ENCODE measurements at regions not wholly inside any gene's neighbourhood (a gene's known extent, or its start where the extent isn't known, plus 50 kb on each side); places are given as distances from the start of the nearest gene placed in this dataset.

DNA sequence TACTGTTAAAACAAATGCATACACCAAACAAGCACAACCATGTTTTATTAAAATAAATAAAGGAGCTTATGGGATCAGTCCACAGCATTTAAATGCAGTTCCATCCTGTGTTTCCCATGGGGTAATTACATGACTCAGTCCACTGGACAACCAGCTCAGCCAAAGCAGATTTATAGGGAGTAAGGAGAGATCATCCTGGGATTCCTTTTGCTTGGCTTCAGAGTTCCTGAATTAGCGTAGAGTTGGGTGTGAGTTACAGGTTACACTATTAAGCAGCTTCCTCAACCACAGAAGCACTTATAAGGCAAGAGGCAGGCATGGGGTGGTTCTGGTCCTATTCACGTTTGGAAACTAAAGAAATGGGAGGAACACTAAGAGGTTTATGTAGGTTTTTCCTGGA lies 381.1 kb upstream of the ACTBL2 start:
- DNase-seq (ENCODE audit: low read depth in 2 of 3, low spot score in 2 of 3): no peak

DNA sequence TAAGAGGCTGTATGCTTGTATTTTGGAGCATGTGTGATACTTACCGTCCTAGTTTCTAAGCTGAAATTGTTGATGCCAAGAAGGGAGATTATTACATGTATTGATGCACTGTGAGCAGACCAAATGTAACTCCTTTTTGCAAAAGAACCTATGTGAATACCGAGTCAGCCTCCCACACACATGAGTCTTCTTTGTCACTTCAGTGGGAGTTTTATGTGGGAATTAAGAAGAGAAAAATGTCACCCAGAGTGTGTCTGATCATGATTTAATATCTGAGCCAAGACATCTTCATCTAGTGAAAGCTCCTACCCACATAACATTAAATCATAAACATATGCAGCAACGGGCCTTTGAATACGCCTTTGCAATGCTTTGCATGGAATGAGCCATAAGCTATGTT lies 380.3 kb upstream of the ACTBL2 start:
- no peak for DNase-seq (ENCODE audit: low read depth in 2 of 3, low spot score in 2 of 3)

DNA sequence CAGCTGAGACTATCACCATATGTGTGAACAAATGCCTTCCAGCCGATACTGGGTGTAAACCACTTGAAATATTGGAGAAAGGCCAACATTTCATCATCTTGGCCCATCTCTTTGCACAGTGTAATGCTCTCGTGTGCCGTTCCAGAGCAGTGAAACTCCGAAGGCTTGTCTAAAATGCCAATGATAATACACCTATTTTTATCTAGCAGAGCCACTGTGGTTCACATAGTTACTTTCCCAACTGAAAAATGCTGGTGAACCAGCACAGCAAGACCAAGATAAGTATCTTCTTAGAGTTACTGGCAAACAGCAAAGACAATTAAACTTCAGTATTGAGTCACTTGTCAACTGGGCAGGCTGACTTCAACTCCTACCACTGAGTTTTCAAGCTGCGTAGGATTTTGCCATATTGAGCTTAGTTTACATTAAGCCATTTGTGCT lies 379.9 kb upstream of the ACTBL2 start:
- DNase-seq (ENCODE audit: low read depth in 2 of 3, low spot score in 2 of 3): no peak

DNA sequence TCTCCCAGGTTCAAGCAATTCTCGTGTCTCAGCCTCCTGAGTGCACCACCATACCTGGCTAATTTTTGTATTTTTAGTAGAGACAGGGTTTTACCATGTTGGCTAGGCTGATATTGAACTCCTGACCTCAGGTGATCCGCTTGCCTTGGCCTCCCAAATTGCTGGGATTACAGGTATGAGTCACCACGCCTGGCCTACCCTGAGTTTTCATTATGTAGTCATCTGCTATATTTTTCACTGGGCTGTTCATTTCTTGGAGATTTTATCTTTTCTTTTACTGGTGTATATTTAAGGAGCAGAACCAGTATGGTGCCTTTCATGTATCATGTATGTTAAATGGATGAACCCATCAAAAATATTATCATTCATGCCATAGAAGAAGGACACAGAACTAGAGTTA lies 377.0 kb upstream of the ACTBL2 start:
- no peak for DNase-seq (ENCODE audit: low read depth in 2 of 3, low spot score in 2 of 3)

DNA sequence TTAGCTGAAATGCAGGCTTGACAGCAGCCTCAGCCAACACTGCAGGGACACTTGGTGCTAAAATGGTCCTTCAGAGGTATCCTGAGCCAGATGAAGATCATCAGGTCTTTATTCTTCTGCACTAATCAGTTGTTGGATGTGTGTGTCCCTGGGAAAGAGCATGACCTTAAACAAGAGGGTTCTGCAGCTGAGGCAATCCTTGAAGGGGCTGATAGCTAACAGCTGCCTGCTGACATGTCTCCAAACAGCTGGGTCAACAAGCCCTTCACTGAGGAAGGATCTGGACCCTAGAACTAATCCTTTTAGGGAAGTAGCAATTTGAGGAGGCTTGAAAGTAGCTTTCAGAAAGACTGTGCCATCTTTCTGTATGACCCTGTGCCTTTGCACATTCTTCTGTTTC lies 376.3 kb upstream of the ACTBL2 start:
- no peak for DNase-seq (ENCODE audit: low read depth in 2 of 3, low spot score in 2 of 3)

DNA sequence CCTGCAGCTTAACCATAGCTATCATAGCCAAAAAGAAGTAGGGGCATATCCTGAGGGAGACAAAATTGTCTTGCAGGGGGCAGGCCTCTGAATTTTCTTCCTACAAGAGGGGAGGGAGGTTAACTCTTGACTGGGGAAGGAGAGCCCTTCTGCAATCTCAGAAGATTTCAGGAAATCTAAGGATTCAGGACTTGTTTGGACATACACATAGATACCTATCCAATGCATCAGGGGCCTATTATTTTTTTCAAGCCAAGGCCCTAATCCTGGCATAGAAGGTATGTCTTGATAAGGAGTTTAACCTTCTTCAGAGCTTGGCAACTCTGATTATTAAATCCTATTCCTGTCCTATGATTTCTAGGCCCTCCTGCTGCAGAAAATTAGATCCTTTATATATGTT lies 375.1 kb upstream of the ACTBL2 start:
- DNase-seq (ENCODE audit: low read depth in 2 of 3, low spot score in 2 of 3): no peak

DNA sequence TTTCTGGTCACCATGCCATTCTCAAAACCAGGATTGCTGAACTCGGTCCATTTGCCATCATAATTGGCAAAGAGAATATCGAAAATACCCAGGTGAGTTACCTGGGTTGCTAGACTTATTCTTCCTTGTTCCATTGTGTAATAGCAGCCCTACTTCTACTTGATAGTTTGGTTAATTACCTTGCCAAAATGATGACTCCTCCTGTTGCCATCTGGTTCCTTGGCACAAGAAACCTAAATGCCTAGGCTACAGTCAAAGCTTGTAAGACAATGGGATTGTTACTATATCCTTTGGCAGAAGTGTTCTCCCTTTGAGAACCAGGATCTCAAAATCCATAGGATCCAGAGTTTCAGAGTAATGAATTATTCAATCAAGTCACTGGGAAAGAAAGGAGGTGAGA lies 373.2 kb upstream of the ACTBL2 start:
- DNase-seq (ENCODE audit: low read depth in 2 of 3, low spot score in 2 of 3): no peak

DNA sequence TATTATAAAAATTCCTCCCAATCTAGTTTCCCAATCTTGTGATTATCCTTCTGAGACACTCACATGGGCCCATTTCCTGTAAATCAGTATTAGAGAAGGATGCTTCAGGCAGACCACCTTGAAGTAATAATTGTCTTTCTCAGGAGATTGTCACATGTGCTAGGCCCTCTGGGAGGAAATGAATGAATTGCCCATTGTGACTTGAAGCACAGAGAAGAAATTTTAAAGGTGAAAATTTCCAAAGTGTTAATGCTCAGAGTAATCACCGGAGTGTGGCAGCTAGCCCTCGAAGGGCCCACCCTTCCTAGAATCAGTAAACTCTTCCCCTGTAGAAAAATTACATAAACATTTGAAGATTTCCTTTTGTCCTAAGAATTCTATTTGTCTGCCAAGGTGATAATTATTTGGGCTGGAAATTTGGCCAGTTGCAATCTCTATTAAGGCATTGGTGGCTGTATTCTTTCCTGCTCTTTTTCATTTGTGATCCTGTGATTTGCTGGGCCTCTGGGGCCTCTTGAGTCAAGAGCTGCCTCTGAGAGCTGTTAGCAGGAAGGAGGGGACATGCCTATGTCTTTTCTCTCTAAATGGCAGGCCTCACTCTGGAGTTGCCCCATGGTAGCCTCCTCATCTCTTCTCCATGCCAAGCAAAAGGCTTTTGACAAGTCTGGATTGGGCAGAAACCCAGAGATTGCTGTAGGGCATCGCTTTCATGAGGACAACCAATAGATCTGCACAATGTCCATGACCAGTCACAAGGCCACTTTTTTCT lies 371.5 kb upstream of the ACTBL2 start:
- no peak for DNase-seq (ENCODE audit: low read depth in 2 of 3, low spot score in 2 of 3)

DNA sequence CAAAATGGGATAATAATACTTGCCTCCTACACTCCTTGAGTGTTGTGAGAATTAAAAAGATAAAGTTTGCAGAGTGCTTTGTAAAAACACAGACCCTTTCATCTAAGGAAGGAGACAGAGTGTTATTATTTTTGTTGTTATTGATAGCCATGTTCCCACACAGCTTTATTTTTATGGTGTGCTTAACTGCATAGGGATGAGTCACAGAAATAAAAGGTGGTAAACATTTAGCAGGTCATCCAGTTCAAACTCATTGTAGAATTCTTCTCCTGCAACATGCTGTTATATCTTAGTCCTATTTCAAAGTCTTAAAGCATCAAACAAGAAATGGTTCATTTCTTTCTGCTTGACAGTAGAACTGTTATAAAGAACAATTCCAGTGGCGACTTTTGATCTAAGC lies 367.5 kb upstream of the ACTBL2 start:
- DNase-seq (ENCODE audit: low read depth in 2 of 3, low spot score in 2 of 3): no peak

DNA sequence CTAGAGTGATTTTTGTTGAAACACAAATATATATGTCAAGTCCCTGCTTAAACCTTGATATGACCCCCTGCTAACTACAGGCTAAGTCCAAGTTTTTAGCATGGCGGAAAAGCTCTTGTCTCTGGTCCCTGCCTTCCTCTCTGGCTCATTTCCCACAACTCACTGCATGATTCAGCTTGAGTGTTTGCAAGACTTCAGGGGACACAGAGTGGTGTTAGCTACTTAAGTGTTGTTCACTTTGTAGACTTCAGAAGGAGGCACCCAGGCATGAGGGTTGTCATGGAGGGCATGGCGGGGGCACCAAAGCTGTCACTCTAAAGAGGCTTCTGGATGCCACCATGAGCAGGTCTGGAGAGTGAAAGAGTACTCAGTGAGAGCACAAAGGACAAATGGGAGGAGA lies 362.4 kb upstream of the ACTBL2 start:
- DNase-seq (ENCODE audit: low read depth in 2 of 3, low spot score in 2 of 3): no peak

DNA sequence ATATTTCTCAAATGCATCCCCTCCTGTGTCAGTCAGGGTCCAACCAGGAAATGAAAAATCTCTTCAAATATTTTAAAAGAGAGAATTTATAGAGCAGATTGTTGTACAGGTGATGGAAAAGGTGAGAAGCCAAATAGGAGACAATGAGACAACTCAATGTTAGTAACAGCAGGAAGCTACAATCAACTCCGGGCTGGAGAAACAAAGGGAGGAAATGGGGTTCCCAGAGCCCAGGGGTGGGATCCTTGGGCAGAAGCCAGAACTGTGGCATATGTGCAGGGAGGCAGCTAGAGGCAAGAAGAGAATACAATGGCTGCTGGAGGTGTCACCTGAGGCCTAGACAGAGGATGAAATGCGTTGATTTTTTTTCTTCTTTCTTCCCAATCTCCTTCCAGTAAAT lies 361.8 kb upstream of the ACTBL2 start:
- DNase-seq (ENCODE audit: low read depth in 2 of 3, low spot score in 2 of 3): no peak

DNA sequence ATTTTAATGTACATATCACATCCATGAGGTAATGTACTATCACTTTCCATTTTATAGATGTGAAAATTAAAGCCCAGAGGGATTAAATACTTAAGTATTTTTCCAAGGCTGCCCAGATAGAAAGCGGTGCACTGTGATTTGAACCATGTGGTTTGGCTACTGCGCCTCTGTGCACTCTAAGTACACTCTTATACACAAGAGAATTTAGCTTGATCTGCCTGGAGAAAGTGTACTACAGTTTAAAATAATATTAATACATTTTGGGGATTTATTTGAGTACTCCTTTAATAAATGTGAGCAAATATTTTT lies 360.4 kb upstream of the ACTBL2 start:
- no peak for DNase-seq (ENCODE audit: low read depth in 2 of 3, low spot score in 2 of 3)

DNA sequence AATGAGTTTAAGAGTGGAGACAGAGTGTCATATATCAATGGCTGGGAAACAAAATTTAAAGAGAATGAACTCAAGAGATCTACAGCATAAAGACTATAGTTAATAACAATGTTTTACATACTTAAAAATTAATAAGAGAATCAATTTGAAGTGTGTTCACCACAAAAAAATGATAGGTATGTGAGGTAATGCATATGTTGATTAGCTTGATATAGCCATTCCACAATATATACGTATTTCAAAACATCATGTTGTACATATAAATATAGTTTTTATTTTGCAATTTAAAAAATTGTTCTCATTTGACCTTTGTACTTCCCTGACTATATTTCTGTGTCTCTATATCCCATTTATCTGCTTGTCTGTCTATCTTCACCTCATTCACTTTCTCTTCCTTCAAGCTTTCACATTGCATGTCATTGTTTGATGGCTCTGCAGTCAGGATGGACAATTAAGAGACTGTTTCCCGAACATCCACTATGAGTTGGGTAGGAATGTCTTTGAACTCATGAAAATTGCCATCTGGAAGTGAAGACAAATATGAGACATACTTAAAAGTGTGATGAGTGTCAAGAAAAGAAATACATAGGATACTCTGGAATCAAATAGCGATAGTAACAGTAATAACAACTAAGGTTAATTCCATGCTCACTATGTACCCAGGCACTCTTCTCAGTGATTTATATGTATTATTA lies 359.9 kb upstream of the ACTBL2 start:
- no peak for DNase-seq (ENCODE audit: low read depth in 2 of 3, low spot score in 2 of 3)

DNA sequence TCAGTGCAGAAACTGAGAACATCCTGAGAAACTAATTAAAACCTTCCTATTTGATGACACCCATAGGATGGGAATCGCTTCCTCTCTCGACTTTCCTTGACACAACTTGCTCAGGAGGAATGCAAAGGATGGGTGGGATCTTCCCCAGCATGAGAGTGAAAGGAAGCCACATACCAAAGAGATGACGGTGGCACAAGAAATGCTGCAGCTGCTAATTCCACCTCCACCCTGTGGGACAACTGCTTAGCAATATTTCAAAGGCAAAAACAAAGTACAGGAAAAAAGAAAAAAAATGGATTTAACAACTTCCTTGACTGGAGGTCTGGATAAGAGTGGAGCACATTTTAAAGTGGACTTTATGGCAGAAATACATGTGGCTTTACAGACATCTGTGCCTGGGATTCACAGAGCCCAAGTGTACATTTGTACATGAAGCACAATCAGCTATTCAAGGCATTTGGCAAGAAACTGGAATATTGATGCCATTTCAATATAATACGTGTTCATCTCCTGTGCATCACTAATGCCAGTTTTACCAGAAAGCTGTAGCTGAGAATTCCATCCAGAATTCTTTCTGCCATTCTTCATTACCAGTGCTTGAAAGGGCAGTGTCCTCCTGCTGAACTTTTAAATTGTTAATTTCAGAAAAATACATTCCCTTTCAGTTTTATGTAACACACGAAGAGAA lies 359.2 kb upstream of the ACTBL2 start:
- DNase-seq (ENCODE audit: low read depth in 2 of 3, low spot score in 2 of 3): no peak

DNA sequence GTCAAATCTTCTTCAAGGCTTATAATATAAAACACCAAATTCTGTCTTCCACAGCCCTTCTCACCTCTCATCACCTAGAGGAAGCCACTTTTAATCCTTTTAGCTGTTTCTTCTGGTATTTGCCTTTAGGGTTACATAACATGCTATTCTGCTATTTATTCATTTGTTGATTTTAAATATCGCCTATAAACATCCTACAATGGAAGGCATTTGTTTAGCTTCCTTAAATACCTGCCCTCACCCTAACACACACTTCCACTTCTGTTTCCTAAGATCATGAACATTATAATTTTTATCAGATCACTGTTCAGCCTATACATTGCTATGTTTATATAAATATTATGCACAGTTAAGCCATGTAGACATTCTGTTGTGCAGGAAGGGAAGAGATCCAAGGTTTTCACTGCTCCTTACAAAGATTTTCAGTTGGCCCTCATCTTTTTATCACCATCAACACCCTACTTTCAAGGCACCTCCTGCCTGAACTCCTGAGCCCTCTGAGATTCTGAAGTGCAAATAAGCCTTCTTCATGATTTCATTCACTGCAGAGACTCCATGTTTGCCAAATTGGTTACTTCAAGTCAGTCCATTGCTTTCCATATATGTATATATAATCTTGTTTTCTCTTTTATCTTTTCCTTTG lies 356.9 kb upstream of the ACTBL2 start:
- DNase-seq (ENCODE audit: low read depth in 2 of 3, low spot score in 2 of 3): no peak

DNA sequence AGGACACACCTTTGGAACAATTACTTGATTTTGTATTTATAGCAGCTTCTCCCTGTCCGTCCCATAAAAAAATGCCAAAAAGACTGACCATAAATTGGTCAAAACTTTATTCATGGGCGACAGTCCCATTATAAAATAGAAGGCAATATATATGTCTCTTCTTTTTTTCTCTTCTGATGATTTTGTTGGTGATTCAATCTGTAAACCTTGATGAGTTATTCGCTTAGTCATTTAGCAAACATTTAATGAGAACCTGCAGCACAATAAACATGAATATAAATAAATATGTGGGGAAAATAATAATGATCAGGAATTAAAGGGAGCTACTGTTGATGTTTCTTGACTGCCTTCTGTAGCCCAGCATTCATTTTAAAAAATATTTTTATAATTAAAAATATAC lies 356.4 kb upstream of the ACTBL2 start:
- no peak for DNase-seq (ENCODE audit: low read depth in 2 of 3, low spot score in 2 of 3)

DNA sequence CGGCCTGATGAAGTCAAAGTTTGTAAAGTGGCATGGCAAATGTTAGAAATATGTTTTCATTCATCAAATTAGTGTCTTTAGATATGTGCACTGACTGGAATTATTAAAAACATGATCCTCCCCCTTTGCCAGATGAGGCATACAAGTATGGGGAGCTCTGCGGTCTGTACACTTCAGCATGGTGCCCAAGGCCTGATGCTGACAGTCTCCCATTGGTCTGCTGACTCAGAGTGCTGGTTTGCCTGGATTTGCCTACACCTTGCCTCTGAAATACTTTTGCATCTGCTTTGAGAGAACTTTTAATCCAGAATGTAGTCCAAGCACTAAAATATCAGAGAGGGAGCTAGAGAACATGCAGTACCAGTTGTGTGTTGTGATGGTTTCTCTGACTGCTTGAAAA lies 354.3 kb upstream of the ACTBL2 start:
- DNase-seq (ENCODE audit: low read depth in 2 of 3, low spot score in 2 of 3): no peak

DNA sequence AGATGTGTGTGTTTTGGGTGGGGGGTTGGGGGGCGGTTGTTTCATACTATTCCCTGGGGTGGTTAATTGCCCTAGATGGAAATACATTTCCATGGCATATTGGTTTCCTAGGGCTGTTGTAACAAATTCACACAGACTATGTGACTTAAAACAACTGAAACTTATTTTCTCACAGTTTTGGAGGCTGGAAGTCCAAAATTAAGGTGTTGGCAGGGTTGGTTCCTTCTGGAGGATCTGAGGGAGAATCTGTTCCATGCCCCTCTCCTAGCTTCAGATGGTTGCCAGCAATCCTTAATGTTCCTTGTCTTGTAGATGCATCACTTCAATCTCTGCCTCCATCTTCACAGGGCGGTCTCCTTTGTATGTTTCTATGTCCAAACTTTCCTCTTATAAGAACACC lies 353.7 kb upstream of the ACTBL2 start:
- DNase-seq (ENCODE audit: low read depth in 2 of 3, low spot score in 2 of 3): no peak

DNA sequence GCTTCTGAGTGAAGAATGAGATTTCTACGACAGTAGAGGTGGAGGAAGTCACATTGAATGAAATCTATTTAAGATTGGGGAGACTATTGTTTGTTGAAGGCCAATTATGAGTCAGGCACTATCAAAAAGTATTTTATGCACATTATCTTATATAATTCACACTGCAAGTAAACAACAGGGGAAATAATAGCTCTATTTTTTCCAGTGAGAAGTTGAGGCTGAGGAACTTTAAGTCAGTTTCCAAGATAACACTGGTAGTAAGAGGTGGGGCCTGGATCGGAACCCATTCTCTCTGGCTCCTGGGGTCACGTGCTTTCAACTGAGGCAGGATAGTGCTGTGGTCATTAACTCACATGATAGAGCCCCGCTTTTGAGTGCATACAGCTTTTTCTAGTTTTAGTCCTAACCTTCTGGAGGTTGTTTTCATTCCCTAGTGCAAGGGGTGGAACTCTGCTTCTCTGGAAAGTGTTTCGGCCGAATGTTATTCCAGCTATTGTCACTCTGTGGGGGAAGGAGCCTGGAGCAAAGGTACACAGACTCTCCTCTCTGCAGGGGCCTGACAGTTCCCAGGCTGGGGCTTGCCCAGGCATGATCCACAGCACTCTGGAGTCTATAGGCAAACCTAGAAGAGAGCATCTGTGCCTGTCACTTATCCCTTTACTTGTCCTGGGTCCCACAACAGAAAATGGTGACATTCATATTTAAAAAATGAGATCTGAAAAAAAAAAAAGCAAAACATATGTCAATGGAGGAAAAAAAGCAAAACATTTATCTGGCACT lies 352.4 kb upstream of the ACTBL2 start:
- DNase-seq (ENCODE audit: low read depth in 2 of 3, low spot score in 2 of 3): no peak

DNA sequence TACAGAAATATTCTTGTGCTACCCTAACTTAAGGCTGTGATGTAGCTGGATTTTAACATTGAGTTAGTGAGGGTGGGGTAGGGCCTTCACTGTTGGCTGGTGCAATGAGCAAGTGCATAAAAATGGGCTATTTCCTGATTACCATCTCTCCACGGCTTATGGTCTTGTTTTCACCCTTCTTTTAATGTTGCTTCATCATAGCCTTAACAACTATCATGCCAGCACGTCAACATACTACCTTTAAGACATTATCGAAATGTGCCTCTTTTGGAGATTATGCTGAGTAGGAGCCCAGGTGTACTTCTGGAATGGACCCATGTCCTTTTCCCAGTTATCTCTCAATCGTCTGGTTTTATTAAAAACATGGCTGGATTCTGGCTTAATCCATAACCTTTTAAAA lies 350.9 kb upstream of the ACTBL2 start:
- DNase-seq (ENCODE audit: low read depth in 2 of 3, low spot score in 2 of 3): no peak

DNA sequence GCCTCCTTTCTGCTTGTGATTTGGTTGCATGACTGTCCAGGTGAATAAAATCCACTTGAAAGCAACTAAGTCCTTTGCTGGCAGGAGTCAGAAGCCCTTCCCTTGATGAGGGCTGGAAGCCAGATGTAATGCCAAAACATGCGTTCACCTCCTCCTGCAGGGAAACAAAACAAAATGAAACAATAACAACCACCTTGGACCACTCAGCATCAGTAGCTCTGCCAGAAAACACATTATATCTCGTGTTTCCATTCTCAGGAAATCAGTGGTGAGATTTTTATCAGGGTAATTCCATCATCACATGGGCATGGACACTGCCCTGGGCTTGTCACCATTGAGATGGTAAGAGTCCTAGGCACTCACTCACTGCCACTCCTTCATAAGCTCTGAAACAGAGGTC lies 350.3 kb upstream of the ACTBL2 start:
- DNase-seq (ENCODE audit: low read depth in 2 of 3, low spot score in 2 of 3): no peak
